Lower leg skin (tissue), 3 donors: ENCODE measurements at regions not wholly inside any gene's neighbourhood (a gene's known extent, or its start where the extent isn't known, plus 50 kb on each side); places are given as distances from the start of the nearest gene placed in this dataset.

Experiments used
- POLR2A ChIP-seq, 2 donors: fragments of 450-650 bp; IDR thresholded peaks; one replicate each; pipeline ENCODE4 v1.6.1; 2016 to 2017; ENCODE audit warnings: antibody characterized with exemption in 2 of 2, mild to moderate bottlenecking in 1 of 2, moderate library complexity in 1 of 2
- TF ChIP-seq, protein P1 (sequence below), 3 donors: fragments of 450-650 bp; IDR thresholded peaks; one replicate each; pipeline ENCODE4 v1.5.1; 2016; ENCODE audit warnings: antibody characterized with exemption in 3 of 3, mild to moderate bottlenecking in 3 of 3, moderate library complexity in 2 of 3

DNA sequence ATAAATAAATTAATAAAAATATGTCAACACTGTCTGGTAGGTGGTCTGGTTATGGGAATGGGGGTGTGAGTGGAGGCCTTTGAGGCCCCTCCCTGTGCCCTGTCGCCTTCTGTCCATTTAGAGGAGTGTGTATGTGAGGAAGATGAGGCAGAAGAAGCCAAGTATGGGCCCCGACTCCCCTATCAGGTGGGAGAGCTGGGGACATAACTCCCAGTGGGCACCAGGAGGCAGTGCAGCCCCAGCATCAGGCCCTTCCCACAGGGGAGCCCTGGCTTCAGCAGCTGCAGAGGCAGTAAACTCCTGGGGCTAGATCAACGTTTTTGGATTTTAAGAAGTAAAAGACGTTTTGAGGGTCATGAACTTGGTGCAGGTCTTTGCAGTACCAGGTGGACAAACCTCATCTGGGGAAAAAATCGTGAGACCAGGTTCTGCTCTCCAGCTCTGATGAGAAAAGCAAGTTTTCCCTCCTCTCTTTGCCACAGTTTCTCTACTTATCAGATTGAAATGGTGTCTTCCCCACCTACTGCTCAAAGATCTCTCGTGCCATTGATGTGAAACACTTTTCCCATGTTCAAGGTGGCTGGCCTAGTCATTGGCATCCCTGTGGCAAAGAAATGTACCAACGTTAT lies 167.8 kb upstream of the EEPD1 start:
- TF ChIP-seq, protein P1, sequence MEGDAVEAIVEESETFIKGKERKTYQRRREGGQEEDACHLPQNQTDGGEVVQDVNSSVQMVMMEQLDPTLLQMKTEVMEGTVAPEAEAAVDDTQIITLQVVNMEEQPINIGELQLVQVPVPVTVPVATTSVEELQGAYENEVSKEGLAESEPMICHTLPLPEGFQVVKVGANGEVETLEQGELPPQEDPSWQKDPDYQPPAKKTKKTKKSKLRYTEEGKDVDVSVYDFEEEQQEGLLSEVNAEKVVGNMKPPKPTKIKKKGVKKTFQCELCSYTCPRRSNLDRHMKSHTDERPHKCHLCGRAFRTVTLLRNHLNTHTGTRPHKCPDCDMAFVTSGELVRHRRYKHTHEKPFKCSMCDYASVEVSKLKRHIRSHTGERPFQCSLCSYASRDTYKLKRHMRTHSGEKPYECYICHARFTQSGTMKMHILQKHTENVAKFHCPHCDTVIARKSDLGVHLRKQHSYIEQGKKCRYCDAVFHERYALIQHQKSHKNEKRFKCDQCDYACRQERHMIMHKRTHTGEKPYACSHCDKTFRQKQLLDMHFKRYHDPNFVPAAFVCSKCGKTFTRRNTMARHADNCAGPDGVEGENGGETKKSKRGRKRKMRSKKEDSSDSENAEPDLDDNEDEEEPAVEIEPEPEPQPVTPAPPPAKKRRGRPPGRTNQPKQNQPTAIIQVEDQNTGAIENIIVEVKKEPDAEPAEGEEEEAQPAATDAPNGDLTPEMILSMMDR (IDR thresholded peaks at IDR 0.05): peak in 1 of 3 donors; percentile 96
- TF ChIP-seq POLR2A (IDR thresholded peaks at IDR 0.05): no peak
